ENCODE measurements at regions not wholly inside any gene's neighbourhood (a gene's known extent, or its start where the extent isn't known, plus 50 kb on each side); places are given as distances from the start of the nearest gene placed in this dataset.

- TF ChIP-seq EZH2phosphoT487 (IDR thresholded peaks at IDR 0.05; ENCODE audit: low read depth, severe bottlenecking, unreplicated experiment), result no peak
- TF ChIP-seq CTCF (IDR thresholded peaks at IDR 0.05; ENCODE audit: poor library complexity), result no peak
- TF ChIP-seq EZH2 (IDR thresholded peaks at IDR 0.05; ENCODE audit: borderline replicate concordance), result no peak
- Histone ChIP-seq H3K4me1 (ENCODE audit: insufficient read depth) (peaks cover 3% of the 10 kb centered on the region), H3K36me3 (replicated peaks; ENCODE audit: insufficient read depth, low read depth) (no peaks in the 10 kb centered on the region), H2AFZ (no peak overlapping the region), H3K27me3 (no peaks in the 10 kb centered on the region), H3K4me3 (no peak overlapping the region), H3K9me3 (ENCODE audit: low read depth) (no peaks in the 10 kb centered on the region), H3K27ac (no peak overlapping the region), H3K79me2 (no peaks in the 10 kb centered on the region), H3K4me2 (no peak overlapping the region), H3K9me2 (replicated peaks; ENCODE audit: insufficient read depth) (no peaks in the 10 kb centered on the region), H4K20me1 (ENCODE audit: insufficient read depth, poor library complexity, severe bottlenecking) (no peaks in the 10 kb centered on the region)
- no peak for DNase-seq (ENCODE audit: low spot score)
- WGBS (ENCODE audit: low lambda C conversion rate, missing lambda C conversion rate), result 86% methylated on average over 1 of the region's 1 CpG
These were observed 106.7 kb upstream of the ZC3H12C start for GRCh38 chr11:109986488-109986887.

- no peak overlapping the region for H3K27ac ChIP-seq
- no peaks in the 10 kb centered on the region for H3K9me3 ChIP-seq (ENCODE audit: low read depth)
- WGBS (ENCODE audit: low lambda C conversion rate, missing lambda C conversion rate), result 83% methylated on average over 1 of the region's 1 CpG
- H3K4me3 ChIP-seq, result no peak overlapping the region
- no peak for DNase-seq (ENCODE audit: low spot score)
- H3K36me3 ChIP-seq (replicated peaks; ENCODE audit: insufficient read depth, low read depth), result no peaks in the 10 kb centered on the region
- no peaks in the 10 kb centered on the region for H3K79me2 ChIP-seq
- H3K9me2 ChIP-seq (replicated peaks; ENCODE audit: insufficient read depth), result no peaks in the 10 kb centered on the region
- no peak for TF ChIP-seq EZH2 (IDR thresholded peaks at IDR 0.05; ENCODE audit: borderline replicate concordance)
- no peak for TF ChIP-seq EZH2phosphoT487 (IDR thresholded peaks at IDR 0.05; ENCODE audit: low read depth, severe bottlenecking, unreplicated experiment)
- TF ChIP-seq CTCF (IDR thresholded peaks at IDR 0.05; ENCODE audit: poor library complexity), result no peak
- H3K27me3 ChIP-seq, result no peaks in the 10 kb centered on the region
- H3K4me2 ChIP-seq, result no peak overlapping the region
- no peaks in the 10 kb centered on the region for H4K20me1 ChIP-seq (ENCODE audit: insufficient read depth, poor library complexity, severe bottlenecking)
- H3K4me1 ChIP-seq (ENCODE audit: insufficient read depth), result no peaks in the 10 kb centered on the region
- H2AFZ ChIP-seq, result no peak overlapping the region
These were observed 101.4 kb upstream of the ZC3H12C start for GRCh38 chr11:109991835-109992234.

- TF ChIP-seq CTCF (IDR thresholded peaks at IDR 0.05; ENCODE audit: poor library complexity), result no peak
- TF ChIP-seq EZH2 (IDR thresholded peaks at IDR 0.05; ENCODE audit: borderline replicate concordance), result no peak
- no peak for TF ChIP-seq EZH2phosphoT487 (IDR thresholded peaks at IDR 0.05; ENCODE audit: low read depth, severe bottlenecking, unreplicated experiment)
- H3K9me3 ChIP-seq (ENCODE audit: low read depth), result no peaks in the 10 kb centered on the region
- no peak overlapping the region for H3K4me3 ChIP-seq
- no peaks in the 10 kb centered on the region for H3K27me3 ChIP-seq
- H3K79me2 ChIP-seq, result no peaks in the 10 kb centered on the region
- H2AFZ ChIP-seq, result no peak overlapping the region
- no peaks in the 10 kb centered on the region for H3K36me3 ChIP-seq (replicated peaks; ENCODE audit: insufficient read depth, low read depth)
- H4K20me1 ChIP-seq (ENCODE audit: insufficient read depth, poor library complexity, severe bottlenecking), result no peaks in the 10 kb centered on the region
- no peak overlapping the region for H3K4me2 ChIP-seq
- no peaks in the 10 kb centered on the region for H3K4me1 ChIP-seq (ENCODE audit: insufficient read depth)
- WGBS (ENCODE audit: low lambda C conversion rate, missing lambda C conversion rate), result 100% methylated on average over 1 of the region's 1 CpG
- H3K27ac ChIP-seq, result no peak overlapping the region
- H3K9me2 ChIP-seq (replicated peaks; ENCODE audit: insufficient read depth), result no peaks in the 10 kb centered on the region
- no peak for DNase-seq (ENCODE audit: low spot score)
These were observed 99.4 kb upstream of the ZC3H12C start for GRCh38 chr11:109993786-109994185.

- H3K36me3 ChIP-seq (replicated peaks; ENCODE audit: insufficient read depth, low read depth), result no peaks in the 10 kb centered on the region
- no peak overlapping the region for H3K27ac ChIP-seq
- H3K9me3 ChIP-seq (ENCODE audit: low read depth), result no peaks in the 10 kb centered on the region
- TF ChIP-seq EZH2 (IDR thresholded peaks at IDR 0.05; ENCODE audit: borderline replicate concordance) (no peak), EZH2phosphoT487 (IDR thresholded peaks at IDR 0.05; ENCODE audit: low read depth, severe bottlenecking, unreplicated experiment) (no peak), CTCF (IDR thresholded peaks at IDR 0.05; ENCODE audit: poor library complexity) (no peak)
- H3K4me2 ChIP-seq, result no peak overlapping the region
- H3K79me2 ChIP-seq, result no peaks in the 10 kb centered on the region
- no peak overlapping the region for H3K4me3 ChIP-seq
- no peaks in the 10 kb centered on the region for H3K9me2 ChIP-seq (replicated peaks; ENCODE audit: insufficient read depth)
- no peak overlapping the region for H2AFZ ChIP-seq
- no peaks in the 10 kb centered on the region for H4K20me1 ChIP-seq (ENCODE audit: insufficient read depth, poor library complexity, severe bottlenecking)
- no peak for DNase-seq (ENCODE audit: low spot score)
- 79% methylated on average over 6 of the region's 6 CpGs for WGBS (ENCODE audit: low lambda C conversion rate, missing lambda C conversion rate)
- H3K27me3 ChIP-seq, result no peaks in the 10 kb centered on the region
- peaks cover 5% of the 10 kb centered on the region for H3K4me1 ChIP-seq (ENCODE audit: insufficient read depth)
These were observed 98.3 kb upstream of the ZC3H12C start for GRCh38 chr11:109994907-109995306.
